RWPE1 (cell line): ENCODE measurements at regions not wholly inside any gene's neighbourhood (a gene's known extent, or its start where the extent isn't known, plus 50 kb on each side); places are given as distances from the start of the nearest gene placed in this dataset.
A peak's percentile ranks its signal among the peaks of the same experiment; 100 is the strongest.

Experiments used
- CTCF ChIA-PET: fragments of 350-600 bp; sonication (Branson Sonifier 250); formaldehyde crosslinking; extraction: SDS; loops from one replicate; lab custom pipeline; 2021; lab: Yijun Ruan, JAX
- POLR2A ChIA-PET: fragments of 400-600 bp; formaldehyde crosslinking; extraction: SDS; loops from one replicate; lab custom pipeline; 2020; ENCODE audit warnings: antibody characterized with exemption; ENCODE audit not compliant: low non-redundant PET; lab: Yijun Ruan, JAX
- DNase-seq: peaks from one replicate; pipeline ENCODE4 v3.0.0; 2012; ENCODE audit warnings: low spot score
- H3K27ac ChIP-seq: fragments of 450-650 bp; 2 replicates; pipeline ENCODE4 v1.5.1; 2017
- TF ChIP-seq, protein P1 (sequence below): fragments of 450-650 bp; conservative IDR thresholded peaks from 2 replicates; pipeline ENCODE4 v1.5.1; 2017; ENCODE audit warnings: low read depth, mild to moderate bottlenecking

DNA sequence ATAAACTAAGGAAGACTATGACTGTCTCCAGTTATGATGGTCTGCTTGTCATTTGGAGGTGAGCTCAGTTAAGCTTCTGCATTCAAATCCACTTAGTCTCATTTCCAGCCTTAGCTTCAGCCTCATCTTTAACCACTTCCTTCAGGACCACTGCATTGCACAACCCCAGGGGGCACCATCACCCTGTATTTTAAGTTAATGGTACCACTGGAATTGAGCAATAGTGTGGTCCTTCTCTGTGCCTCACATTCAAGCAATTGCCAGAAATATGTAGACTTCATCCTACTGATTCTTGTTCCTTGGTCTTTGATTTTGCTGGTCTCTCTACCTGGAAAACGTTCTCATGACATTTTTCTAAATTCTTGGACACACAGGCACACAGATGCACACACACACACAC is 131.5 kb upstream of the PTPN3 start:
- TF ChIP-seq, protein P1, sequence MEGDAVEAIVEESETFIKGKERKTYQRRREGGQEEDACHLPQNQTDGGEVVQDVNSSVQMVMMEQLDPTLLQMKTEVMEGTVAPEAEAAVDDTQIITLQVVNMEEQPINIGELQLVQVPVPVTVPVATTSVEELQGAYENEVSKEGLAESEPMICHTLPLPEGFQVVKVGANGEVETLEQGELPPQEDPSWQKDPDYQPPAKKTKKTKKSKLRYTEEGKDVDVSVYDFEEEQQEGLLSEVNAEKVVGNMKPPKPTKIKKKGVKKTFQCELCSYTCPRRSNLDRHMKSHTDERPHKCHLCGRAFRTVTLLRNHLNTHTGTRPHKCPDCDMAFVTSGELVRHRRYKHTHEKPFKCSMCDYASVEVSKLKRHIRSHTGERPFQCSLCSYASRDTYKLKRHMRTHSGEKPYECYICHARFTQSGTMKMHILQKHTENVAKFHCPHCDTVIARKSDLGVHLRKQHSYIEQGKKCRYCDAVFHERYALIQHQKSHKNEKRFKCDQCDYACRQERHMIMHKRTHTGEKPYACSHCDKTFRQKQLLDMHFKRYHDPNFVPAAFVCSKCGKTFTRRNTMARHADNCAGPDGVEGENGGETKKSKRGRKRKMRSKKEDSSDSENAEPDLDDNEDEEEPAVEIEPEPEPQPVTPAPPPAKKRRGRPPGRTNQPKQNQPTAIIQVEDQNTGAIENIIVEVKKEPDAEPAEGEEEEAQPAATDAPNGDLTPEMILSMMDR: no peak
- no peak for DNase-seq
- POLR2A ChIA-PET: no interaction called here
- H3K27ac ChIP-seq: no peak overlapping the region
- CTCF ChIA-PET: interaction anchor here (0.8 kb wide), 1 partner anchor 97 kb away, joined by 3 read pairs; no protein-coding TSS in a partner anchor

DNA sequence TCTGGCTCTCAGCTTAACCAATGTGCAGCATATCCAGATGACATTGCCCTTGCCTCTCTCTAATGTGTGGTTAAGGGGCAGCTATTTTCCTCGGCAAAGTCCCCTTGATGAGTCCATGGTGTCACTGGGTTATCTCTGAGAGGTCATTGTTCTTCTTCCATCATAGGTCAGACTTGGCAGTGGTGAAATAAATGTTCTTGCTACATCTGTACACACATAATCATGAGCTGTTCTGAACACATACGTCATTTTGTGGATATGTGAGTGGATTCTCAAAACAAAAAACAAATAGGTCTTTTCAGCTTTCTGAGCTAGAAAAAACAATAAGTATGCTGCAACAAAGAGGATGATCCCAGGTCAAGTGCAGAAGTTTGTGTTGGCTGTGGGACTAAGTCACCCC is 134.7 kb upstream of the PTPN3 start:
- TF ChIP-seq, protein P1: no peak
- DNase-seq: no peak
- H3K27ac ChIP-seq: no peak overlapping the region
- CTCF ChIA-PET: no interaction called here
- POLR2A ChIA-PET: no interaction called here

DNA sequence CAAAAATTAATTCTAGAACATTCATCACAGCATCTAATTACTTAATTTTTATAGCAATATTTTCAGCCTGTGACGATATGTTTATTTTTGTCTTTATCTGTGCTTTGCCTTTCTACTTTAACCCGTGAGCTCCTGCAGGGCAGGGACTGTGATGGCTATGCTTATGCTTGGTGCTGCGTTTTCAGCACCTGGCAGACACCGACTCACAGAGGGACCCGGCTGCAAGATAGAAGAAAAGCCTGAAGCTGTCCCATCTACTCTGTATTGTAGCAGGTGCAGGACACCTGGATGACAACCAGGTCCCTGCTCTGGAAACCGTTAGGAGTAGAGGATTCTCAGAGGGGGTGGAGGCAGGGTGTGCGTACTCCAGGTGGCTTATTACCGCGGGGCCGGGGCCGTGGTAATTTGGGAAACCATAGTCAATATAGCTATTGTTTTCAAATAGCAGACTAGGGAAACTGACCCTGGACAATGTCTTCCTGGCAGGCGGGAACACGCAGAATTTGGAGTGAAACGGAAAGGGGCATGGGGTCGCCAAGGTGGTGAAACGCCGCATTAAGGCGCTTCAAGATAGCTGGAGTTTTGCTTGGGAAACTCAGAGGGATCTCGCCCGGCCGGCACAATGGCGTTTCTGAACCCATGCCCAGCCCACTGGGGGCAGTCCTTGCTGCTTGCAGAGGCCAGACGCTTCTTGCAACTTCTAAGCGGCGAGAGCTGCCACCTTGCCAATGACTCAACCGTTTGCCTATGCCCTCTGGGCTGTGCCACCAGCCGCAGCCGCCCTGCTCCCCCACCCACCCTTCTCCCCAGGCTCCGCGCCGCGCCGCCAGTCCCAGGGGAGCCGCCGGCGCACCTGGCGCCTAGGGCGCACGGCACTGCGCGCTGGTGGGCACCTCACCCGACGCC is 140.1 kb upstream of the PALM2AKAP2 start:
- DNase-seq: peak; percentile 76
- peak overlapping the region; percentile 32 for H3K27ac ChIP-seq
- TF ChIP-seq, protein P1: peak; percentile 39
- ChIA-PET CTCF (interaction anchor here (0.6 to 1.6 kb wide), 8 partner anchors 13 to 1743 kb away, joined by 3 to 5 read pairs (median 4); no protein-coding TSS in a partner anchor), POLR2A (no interaction called here)

DNA sequence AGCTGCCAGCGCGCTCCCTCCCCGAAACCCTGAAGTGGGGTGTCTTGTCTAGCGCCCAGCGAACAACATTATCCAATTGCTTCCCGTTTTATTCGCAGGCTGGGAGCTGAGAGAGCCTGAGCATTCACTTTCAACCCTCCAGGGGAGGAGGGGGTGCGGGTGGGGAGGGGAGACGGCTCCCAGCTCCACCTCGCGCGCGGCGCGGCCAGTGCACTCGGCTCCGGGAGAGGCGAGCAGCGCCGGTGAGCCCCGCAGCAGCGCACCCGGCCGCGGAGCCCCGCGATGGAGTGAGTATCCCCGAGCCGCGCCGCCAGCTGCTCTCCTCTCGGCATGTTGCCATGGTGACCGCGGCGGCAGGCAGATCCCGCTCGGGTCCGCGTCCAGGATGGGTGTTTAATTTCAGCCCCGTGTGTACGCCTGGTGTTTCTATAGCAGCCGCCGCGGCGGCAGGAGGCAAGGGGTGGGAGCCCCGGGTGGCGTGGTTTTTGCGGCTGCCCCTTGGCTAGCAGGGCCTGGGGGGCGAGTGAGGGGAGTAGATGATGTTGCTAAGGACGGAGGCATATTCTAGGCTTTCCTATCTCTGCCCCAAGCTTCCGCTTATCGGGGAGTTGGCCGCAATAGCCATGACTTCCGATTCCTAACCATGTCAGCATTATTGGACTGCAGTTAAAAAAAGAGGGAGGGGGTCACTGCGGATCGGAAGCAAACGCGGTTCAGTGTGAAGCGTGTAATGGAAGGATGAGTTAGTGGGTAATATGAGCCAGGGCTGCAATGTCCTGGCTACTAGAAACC is 139.2 kb upstream of the PALM2AKAP2 start:
- peak; percentile 42 for DNase-seq
- TF ChIP-seq, protein P1: no peak
- CTCF ChIA-PET: interaction anchor here (0.5 to 1.6 kb wide), 8 partner anchors 12 to 577 kb away, joined by 3 to 5 read pairs (median 3); no protein-coding TSS in a partner anchor
- peak overlapping the region; percentile 32 for H3K27ac ChIP-seq
- POLR2A ChIA-PET: no interaction called here

DNA sequence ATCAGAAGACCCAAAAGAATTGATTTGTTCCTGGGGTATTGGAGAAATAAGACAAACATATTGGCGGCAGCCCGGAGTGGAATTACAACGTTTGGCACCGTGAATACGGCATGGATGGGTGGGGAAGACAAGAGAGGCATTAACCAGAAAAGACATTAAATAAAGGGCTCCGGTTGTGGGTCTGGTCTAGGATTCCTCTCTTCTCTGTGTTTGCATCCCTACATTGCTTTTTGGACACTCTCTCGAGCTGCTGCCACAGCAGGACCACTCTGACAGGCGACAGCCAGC is 138.7 kb upstream of the PALM2AKAP2 start:
- no peak overlapping the region for H3K27ac ChIP-seq
- DNase-seq: no peak
- TF ChIP-seq, protein P1: no peak
- CTCF ChIA-PET: interaction anchor here (1.4 kb wide), 1 partner anchor 176 kb away, joined by 3 read pairs; no protein-coding TSS in a partner anchor
- POLR2A ChIA-PET: no interaction called here

DNA sequence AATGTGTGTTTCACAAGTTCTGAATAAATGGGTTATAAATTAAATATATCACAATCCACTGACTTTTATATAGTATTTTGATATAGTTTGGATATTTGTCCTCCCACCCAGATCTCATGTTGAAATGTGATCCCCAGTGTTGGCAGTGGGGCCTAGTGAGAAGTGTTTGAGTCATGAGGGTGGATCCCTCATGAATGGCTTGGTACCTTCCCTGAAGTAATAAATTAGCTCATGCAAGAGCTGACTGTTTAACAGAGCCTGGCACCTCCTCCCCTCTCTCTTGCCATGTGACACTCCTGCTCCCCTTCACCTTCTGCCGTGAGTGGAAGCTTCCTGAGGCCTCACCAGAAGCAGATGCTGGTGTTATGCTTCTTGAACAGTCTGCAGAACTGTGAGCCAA is 127.9 kb upstream of the PALM2AKAP2 start:
- CTCF ChIA-PET: interaction anchor here (1.1 to 1.4 kb wide), 2 partner anchors 12 to 17 kb away, joined by 3 to 5 read pairs; no protein-coding TSS in a partner anchor
- TF ChIP-seq, protein P1: no peak
- POLR2A ChIA-PET: no interaction called here
- H3K27ac ChIP-seq: no peak overlapping the region; the same call in 1 of the 2 replicates
- DNase-seq: peak; percentile 46
